CD4-positive, alpha-beta T cell (primary cell): ENCODE measurements at regions not wholly inside any gene's neighbourhood (a gene's known extent, or its start where the extent isn't known, plus 50 kb on each side); places are given as distances from the start of the nearest gene placed in this dataset.
"Not testable (repeated sequence)": the region's sequence is repeated elsewhere in the genome, so short reads cannot be mapped to it uniquely, and the experiment has no call there.

Source experiments
- ATAC-seq: fragments of 200-7000 bp; cut with Tn5 transposase; one replicate; pipeline ENCODE4 v1.10.0; 2022; ENCODE audit warnings: mild to moderate bottlenecking; ENCODE audit not compliant: poor library complexity
- CTCF ChIA-PET: fragments of 350-600 bp; sonication (Branson Sonifier 250); formaldehyde crosslinking; loops from one replicate; lab custom pipeline; 2021; ENCODE audit warnings: antibody characterized with exemption, inconsistent platforms; lab: Charles Lee
- POLR2A ChIA-PET: fragments of 350-600 bp; sonication (Branson Sonifier 250); formaldehyde crosslinking; loops from one replicate; lab custom pipeline; 2021; ENCODE audit warnings: antibody characterized with exemption, inconsistent platforms; lab: Charles Lee
- DNase-seq, 14 experiments: peaks; one replicate each; pipeline ENCODE4 v3.0.0-alpha.2; 2013 to 2020; ENCODE audit warnings: mixed read lengths in 2 of 14
- H3K27ac ChIP-seq, 2 donors: one replicate each; pipeline versions ENCODE4 v1.5.1 to v1.7.0; 2013; ENCODE audit warnings: low read length in 2 of 2, low read depth in 1 of 2, mild to moderate bottlenecking in 1 of 2
- H3K27me3 ChIP-seq, 2 experiments: 1 replicate in 1 of 2; 2 replicates in 1 of 2; pipeline versions ENCODE4 v1.6.1 to v1.7.0; 2013; ENCODE audit warnings: low read length in 2 of 2, control low read depth in 1 of 2, mild to moderate bottlenecking in 1 of 2, moderate library complexity in 1 of 2; ENCODE audit not compliant: insufficient read depth in 2 of 2, control insufficient read depth in 1 of 2
- H3K36me3 ChIP-seq: one replicate; pipeline ENCODE4 v1.6.1; 2013; ENCODE audit warnings: low read length, control low read depth; ENCODE audit not compliant: insufficient read depth
- H3K4me1 ChIP-seq: one replicate; pipeline ENCODE4 v1.6.1; 2013; ENCODE audit warnings: low read length, control low read depth; ENCODE audit not compliant: insufficient read depth
- H3K4me3 ChIP-seq: one replicate; pipeline ENCODE4 v1.5.1; 2013; ENCODE audit warnings: mild to moderate bottlenecking, low read length, moderate library complexity
- H3K9me3 ChIP-seq, 2 experiments: 1 replicate in 1 of 2; 2 replicates in 1 of 2; pipeline versions ENCODE4 v1.6.1 to v1.7.0; 2013; ENCODE audit warnings: low read length in 2 of 2, mild to moderate bottlenecking in 2 of 2, control low read depth in 1 of 2, moderate library complexity in 1 of 2; ENCODE audit not compliant: control insufficient read depth in 1 of 2, insufficient read depth in 1 of 2
- H3K27ac Mint-ChIP-seq: one replicate; pipeline ENCODE4 v1.8.0; 2020; ENCODE audit warnings: mixed read lengths
- H3K27me3 Mint-ChIP-seq: one replicate; pipeline ENCODE4 v1.8.0; 2021; ENCODE audit warnings: mixed read lengths
- H3K36me3 Mint-ChIP-seq: one replicate; pipeline ENCODE4 v1.8.0; 2021; ENCODE audit warnings: low read depth, mixed read lengths
- H3K4me1 Mint-ChIP-seq: one replicate; pipeline ENCODE4 v1.8.0; 2021; ENCODE audit warnings: low read depth, mixed read lengths
- H3K4me3 Mint-ChIP-seq: one replicate; pipeline ENCODE4 v1.8.0; 2020; ENCODE audit warnings: mild to moderate bottlenecking, mixed read lengths
- H3K9me3 Mint-ChIP-seq: one replicate; pipeline ENCODE4 v1.8.0; 2020; ENCODE audit warnings: mixed read lengths
- intact Hi-C, 2 experiments: fragments of 100-400 bp; cut with DNase I in 1 of 2; cut with micrococcal nuclease in 1 of 2; formaldehyde crosslinking; loops; one replicate each; pipeline versions ENCODE4 v1.15.1 to v1.9.0; 2023 to 2025; cut with DNase I, micrococcal nuclease
- TF ChIP-seq, protein P1 (sequence below): fragments of 200-600 bp; IDR thresholded peaks from one replicate; pipeline ENCODE4 v1.8.0; 2022; ENCODE audit warnings: antibody characterized with exemption, mild to moderate bottlenecking

DNA sequence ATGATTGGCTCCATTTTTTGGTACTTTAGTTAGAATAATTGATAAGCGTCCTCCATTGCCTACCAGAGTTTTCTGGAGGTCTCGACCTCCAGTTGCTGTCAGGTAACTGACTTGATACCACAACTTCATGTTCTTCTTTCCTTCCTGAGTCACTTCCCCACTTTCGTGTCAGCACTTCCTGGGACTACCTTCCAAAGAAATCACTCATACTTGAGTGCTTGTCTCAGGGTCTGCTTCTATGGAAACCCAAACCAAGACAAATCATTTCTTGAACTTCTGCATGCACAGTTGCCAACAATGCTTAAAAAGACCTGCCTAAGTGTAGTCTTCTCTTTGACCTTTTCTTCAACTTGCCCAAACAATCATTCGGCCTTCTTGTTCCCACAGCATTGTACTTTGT is 210.3 kb upstream of the ETAA1 start:
- Mint-ChIP-seq H3K4me1 (no peaks in the 10 kb centered on the region), H3K4me3 (no peak overlapping the region), H3K36me3 (no peaks in the 10 kb centered on the region), H3K27ac (no peak overlapping the region), H3K9me3 (peaks cover 18% of the 10 kb centered on the region), H3K27me3 (no peaks in the 10 kb centered on the region)
- Histone ChIP-seq H3K27ac (no peak overlapping the region), H3K4me3 (no peak overlapping the region), H3K27me3 (no peaks in the 10 kb centered on the region), H3K9me3 (no peaks in the 10 kb centered on the region), H3K36me3 (no peaks in the 10 kb centered on the region), H3K4me1 (no peaks in the 10 kb centered on the region)
- intact Hi-C loops = loop anchor here in 1 of 2 experiments (10.0 kb wide), 1 partner anchor 278 kb away; no protein-coding TSS in a partner anchor
- ATAC-seq (no peak), DNase-seq (no peak)
- ChIA-PET CTCF (no interaction called here), POLR2A (no interaction called here)
- TF ChIP-seq, protein P1, sequence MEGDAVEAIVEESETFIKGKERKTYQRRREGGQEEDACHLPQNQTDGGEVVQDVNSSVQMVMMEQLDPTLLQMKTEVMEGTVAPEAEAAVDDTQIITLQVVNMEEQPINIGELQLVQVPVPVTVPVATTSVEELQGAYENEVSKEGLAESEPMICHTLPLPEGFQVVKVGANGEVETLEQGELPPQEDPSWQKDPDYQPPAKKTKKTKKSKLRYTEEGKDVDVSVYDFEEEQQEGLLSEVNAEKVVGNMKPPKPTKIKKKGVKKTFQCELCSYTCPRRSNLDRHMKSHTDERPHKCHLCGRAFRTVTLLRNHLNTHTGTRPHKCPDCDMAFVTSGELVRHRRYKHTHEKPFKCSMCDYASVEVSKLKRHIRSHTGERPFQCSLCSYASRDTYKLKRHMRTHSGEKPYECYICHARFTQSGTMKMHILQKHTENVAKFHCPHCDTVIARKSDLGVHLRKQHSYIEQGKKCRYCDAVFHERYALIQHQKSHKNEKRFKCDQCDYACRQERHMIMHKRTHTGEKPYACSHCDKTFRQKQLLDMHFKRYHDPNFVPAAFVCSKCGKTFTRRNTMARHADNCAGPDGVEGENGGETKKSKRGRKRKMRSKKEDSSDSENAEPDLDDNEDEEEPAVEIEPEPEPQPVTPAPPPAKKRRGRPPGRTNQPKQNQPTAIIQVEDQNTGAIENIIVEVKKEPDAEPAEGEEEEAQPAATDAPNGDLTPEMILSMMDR = no peak

DNA sequence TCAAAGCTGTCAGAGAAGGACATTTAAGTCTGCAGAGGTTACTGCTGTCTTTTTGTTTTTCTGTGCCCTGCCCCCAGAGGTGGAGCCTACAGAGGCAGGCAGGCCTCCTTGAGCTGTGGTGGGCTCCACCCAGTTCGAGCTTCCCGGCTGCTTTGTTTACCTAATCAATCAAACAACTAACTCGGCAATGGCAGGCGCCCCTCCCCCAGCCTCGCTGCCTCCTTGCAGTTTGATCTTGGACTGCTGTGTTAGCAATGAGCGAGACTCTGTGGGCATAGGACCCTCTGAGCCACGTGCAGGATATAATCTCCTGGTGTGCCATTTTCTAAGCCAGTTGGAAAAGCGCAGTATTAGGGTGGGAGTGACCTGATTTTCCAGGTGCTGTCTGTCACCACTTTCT is 201.8 kb upstream of the ETAA1 start:
- CTCF ChIA-PET, H3K4me1 ChIP-seq, H3K4me1 Mint-ChIP-seq, H3K4me3 ChIP-seq, H3K27me3 ChIP-seq, H3K36me3 Mint-ChIP-seq, H3K9me3 Mint-ChIP-seq, H3K36me3 ChIP-seq, DNase-seq, ATAC-seq, intact Hi-C loops, POLR2A ChIA-PET, H3K27me3 Mint-ChIP-seq, H3K4me3 Mint-ChIP-seq, H3K27ac Mint-ChIP-seq, H3K27ac ChIP-seq: not testable (repeated sequence)
- H3K9me3 ChIP-seq = peaks cover 0 to 10% of the 10 kb centered on the region in 2 experiments

DNA sequence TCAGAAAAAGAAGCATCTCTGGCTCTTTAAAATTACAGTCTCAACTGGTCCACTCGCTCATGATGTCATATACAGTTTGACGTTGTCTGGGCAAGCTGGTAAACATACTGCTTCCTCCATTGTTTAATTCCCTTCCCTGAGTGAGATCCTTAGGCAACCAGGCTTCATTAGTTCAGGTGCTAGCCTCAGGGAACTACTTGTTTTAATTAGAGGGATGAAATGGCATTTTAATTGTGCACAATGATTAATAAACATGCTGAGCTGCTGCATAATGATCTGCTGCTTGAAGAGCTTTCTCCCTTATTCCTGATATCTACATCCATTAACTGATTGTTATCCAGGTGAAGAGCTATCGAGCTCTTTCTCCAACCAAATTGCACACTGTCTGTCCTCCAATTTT is 195.6 kb upstream of the ETAA1 start:
- no peaks in the 10 kb centered on the region for H3K9me3 Mint-ChIP-seq
- H3K4me3 Mint-ChIP-seq = no peak overlapping the region
- intact Hi-C loops = no loop called here

DNA sequence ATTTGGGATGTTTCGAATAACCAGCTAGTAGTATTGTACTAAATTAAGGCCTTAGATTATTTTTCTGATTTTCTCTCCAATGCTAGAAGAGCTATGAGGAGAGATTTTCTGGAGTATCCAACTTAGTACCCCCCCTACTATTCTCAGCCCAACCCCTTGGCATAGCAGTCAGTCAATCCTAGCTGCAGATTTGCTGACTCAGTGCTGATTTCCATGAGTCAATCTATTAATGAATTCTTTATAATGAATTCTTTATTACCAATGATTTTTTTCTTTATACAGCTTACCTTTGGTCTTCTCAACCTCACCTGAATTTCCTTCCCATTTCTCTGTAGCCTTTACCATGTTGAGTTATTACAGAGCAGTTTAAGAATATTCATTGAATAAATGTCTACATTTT is 192.8 kb upstream of the ETAA1 start:
- no peak for ATAC-seq
- intact Hi-C loops = no loop called here
- Mint-ChIP-seq H3K27me3 (no peaks in the 10 kb centered on the region), H3K9me3 (peaks cover 2% of the 10 kb centered on the region), H3K27ac (no peak overlapping the region), H3K4me3 (no peak overlapping the region), H3K36me3 (no peaks in the 10 kb centered on the region), H3K4me1 (no peaks in the 10 kb centered on the region)
- ChIA-PET CTCF (no interaction called here), POLR2A (no interaction called here)
- no peak overlapping the region for H3K4me3 ChIP-seq
- H3K27ac ChIP-seq = no peak overlapping the region
- TF ChIP-seq, protein P1 = no peak
- H3K27me3 ChIP-seq = no peaks in the 10 kb centered on the region
- no peak for DNase-seq
- no peaks in the 10 kb centered on the region for H3K9me3 ChIP-seq
- no peaks in the 10 kb centered on the region for H3K4me1 ChIP-seq
- no peaks in the 10 kb centered on the region for H3K36me3 ChIP-seq

More for the DNA sequence above, 195.6 kb upstream of the ETAA1 start:
- CTCF ChIA-PET = no interaction called here
- DNase-seq (no peak), ATAC-seq (no peak)
- Histone ChIP-seq H3K36me3 (no peaks in the 10 kb centered on the region), H3K27ac (no peak overlapping the region), H3K4me1 (no peaks in the 10 kb centered on the region), H3K9me3 (no peaks in the 10 kb centered on the region), H3K4me3 (no peak overlapping the region), H3K27me3 (no peaks in the 10 kb centered on the region)
- Mint-ChIP-seq H3K36me3 (no peaks in the 10 kb centered on the region), H3K4me1 (no peaks in the 10 kb centered on the region), H3K27ac (no peak overlapping the region), H3K27me3 (no peaks in the 10 kb centered on the region)
- POLR2A ChIA-PET = no interaction called here
- TF ChIP-seq, protein P1 = no peak
